Transverse colon (tissue), 3 donors: ENCODE measurements at regions not wholly inside any gene's neighbourhood (a gene's known extent, or its start where the extent isn't known, plus 50 kb on each side); places are given as distances from the start of the nearest gene placed in this dataset.

Experiments
- CTCF ChIP-seq, 5 experiments: fragments of 200-600 bp in 3 of 5; fragments of 450-650 bp in 2 of 5; sonication (generic) in 3 of 5; IDR thresholded peaks; 1 replicate in 2 of 5; 2 replicates in 3 of 5; pipeline ENCODE4 v1.5.1; 2016 to 2017; ENCODE audit warnings: antibody characterized with exemption in 5 of 5, inconsistent platforms in 3 of 5, mild to moderate bottlenecking in 2 of 5, moderate library complexity in 1 of 5
- EP300 ChIP-seq: sonication (generic); formaldehyde crosslinking; IDR thresholded peaks from one replicate; pipeline ENCODE4 v1.6.1; 2017; ENCODE audit warnings: antibody characterized with exemption, low read depth
- POLR2A ChIP-seq: fragments of 450-650 bp; IDR thresholded peaks from one replicate; pipeline ENCODE4 v1.6.1; 2016; ENCODE audit warnings: antibody characterized with exemption, mild to moderate bottlenecking, moderate library complexity

GRCh38 chr7:115274-115911, 77.0 kb upstream of the FAM20C start:
- TF ChIP-seq CTCF (IDR thresholded peaks at IDR 0.05) (no peak), POLR2A (no peak), EP300 (no peak)
